Trophoblast cell (in vitro differentiated cells and primary cell): ENCODE measurements at regions not wholly inside any gene's neighbourhood (a gene's known extent, or its start where the extent isn't known, plus 50 kb on each side); places are given as distances from the start of the nearest gene placed in this dataset.

ENCODE experiments used
- DNase-seq, 2 donors: peaks; one replicate each; pipeline ENCODE4 v3.0.0-alpha.2; 2016
- H2AFZ ChIP-seq: 2 replicates; pipeline ENCODE4 v1.6.1; 2013; ENCODE audit warnings: low read length, moderate library complexity, mild to moderate bottlenecking; ENCODE audit not compliant: insufficient read depth, poor library complexity
- H2AK5ac ChIP-seq: 2 replicates; pipeline ENCODE4 v1.6.1; 2013; ENCODE audit warnings: mild to moderate bottlenecking, low read length
- H2BK120ac ChIP-seq: 2 replicates; pipeline ENCODE4 v1.6.1; 2013; ENCODE audit warnings: low read length, mild to moderate bottlenecking, moderate library complexity; ENCODE audit not compliant: insufficient read depth, poor library complexity
- H2BK12ac ChIP-seq: 2 replicates; pipeline ENCODE4 v1.6.1; 2013; ENCODE audit warnings: mild to moderate bottlenecking, low read length, moderate library complexity
- H2BK5ac ChIP-seq: 2 replicates; pipeline ENCODE4 v1.6.1; 2013; ENCODE audit warnings: low read length, low read depth, moderate library complexity, mild to moderate bottlenecking; ENCODE audit not compliant: poor library complexity
- H3K14ac ChIP-seq: 2 replicates; pipeline ENCODE4 v1.6.1; 2013; ENCODE audit warnings: mild to moderate bottlenecking, low read length
- H3K18ac ChIP-seq: 2 replicates; pipeline ENCODE4 v1.6.1; 2013; ENCODE audit warnings: mild to moderate bottlenecking, low read length
- H3K23ac ChIP-seq: 2 replicates; pipeline ENCODE4 v1.6.1; 2013; ENCODE audit warnings: low read length
- H3K27ac ChIP-seq: 2 replicates; pipeline ENCODE4 v1.5.1; 2013; ENCODE audit warnings: low read depth, mild to moderate bottlenecking, inconsistent platforms, low read length, moderate library complexity
- H3K27me3 ChIP-seq: 2 replicates; pipeline ENCODE4 v1.6.1; 2013; ENCODE audit warnings: inconsistent platforms, mild to moderate bottlenecking, low read length, moderate library complexity; ENCODE audit not compliant: insufficient read depth
- H3K36me3 ChIP-seq, 2 experiments: 1 replicate in 1 of 2; 2 replicates in 1 of 2; pipeline ENCODE4 v1.6.1; 2013; ENCODE audit warnings: low read length in 2 of 2, mild to moderate bottlenecking in 2 of 2, moderate library complexity in 1 of 2; ENCODE audit not compliant: insufficient read depth in 2 of 2, control insufficient read depth in 1 of 2
- H3K4ac ChIP-seq: 2 replicates; pipeline ENCODE4 v1.6.1; 2013; ENCODE audit warnings: low read depth, mild to moderate bottlenecking, low read length, moderate library complexity
- H3K4me1 ChIP-seq, 2 experiments: 1 replicate in 1 of 2; 2 replicates in 1 of 2; pipeline ENCODE4 v1.6.1; 2013; ENCODE audit warnings: low read length in 2 of 2, mild to moderate bottlenecking in 2 of 2, moderate library complexity in 1 of 2; ENCODE audit not compliant: insufficient read depth in 2 of 2, control insufficient read depth in 1 of 2
- H3K4me2 ChIP-seq: 2 replicates; pipeline ENCODE4 v1.6.1; 2013; ENCODE audit warnings: inconsistent platforms, mild to moderate bottlenecking, low read length, moderate library complexity
- H3K4me3 ChIP-seq: 2 replicates; pipeline ENCODE4 v1.5.1; 2013; ENCODE audit warnings: mild to moderate bottlenecking, low read depth, low read length, inconsistent platforms
- H3K79me1 ChIP-seq: one replicate; pipeline ENCODE4 v1.6.1; 2013; ENCODE audit warnings: low read length
- H3K79me2 ChIP-seq: 2 replicates; pipeline ENCODE4 v1.6.1; 2013; ENCODE audit warnings: low read length, mild to moderate bottlenecking; ENCODE audit not compliant: control insufficient read depth, insufficient read depth, poor library complexity
- H3K9ac ChIP-seq: 2 replicates; pipeline ENCODE4 v1.6.1; 2013; ENCODE audit warnings: mild to moderate bottlenecking, low read length
- H3K9me3 ChIP-seq: 2 replicates; pipeline ENCODE4 v1.6.1; 2013; ENCODE audit warnings: low read depth, mild to moderate bottlenecking, control low read depth, inconsistent platforms, low read length; ENCODE audit not compliant: insufficient read depth
- H4K12ac ChIP-seq: 2 replicates; pipeline ENCODE4 v1.6.1; 2013; ENCODE audit warnings: low read depth, mild to moderate bottlenecking, low read length, moderate library complexity
- H4K8ac ChIP-seq: 2 replicates; pipeline ENCODE4 v1.6.1; 2013; ENCODE audit warnings: low read depth, mild to moderate bottlenecking, low read length, moderate library complexity
- H4K91ac ChIP-seq: one replicate; pipeline ENCODE4 v1.6.1; 2013; ENCODE audit warnings: low read depth, mild to moderate bottlenecking, low read length, moderate library complexity
- WGBS: extraction: QIAGEN DNeasy Blood & Tissue Kit; methylation state at CpG from one replicate; pipeline ENCODE4 v1.1.7; 2013; ENCODE audit warnings: missing lambda C conversion rate; ENCODE audit not compliant: insufficient read length, insufficient coverage; ENCODE audit errors: extremely low coverage; 5-methylcytosine and 5-hydroxymethylcytosine counted together

DNA sequence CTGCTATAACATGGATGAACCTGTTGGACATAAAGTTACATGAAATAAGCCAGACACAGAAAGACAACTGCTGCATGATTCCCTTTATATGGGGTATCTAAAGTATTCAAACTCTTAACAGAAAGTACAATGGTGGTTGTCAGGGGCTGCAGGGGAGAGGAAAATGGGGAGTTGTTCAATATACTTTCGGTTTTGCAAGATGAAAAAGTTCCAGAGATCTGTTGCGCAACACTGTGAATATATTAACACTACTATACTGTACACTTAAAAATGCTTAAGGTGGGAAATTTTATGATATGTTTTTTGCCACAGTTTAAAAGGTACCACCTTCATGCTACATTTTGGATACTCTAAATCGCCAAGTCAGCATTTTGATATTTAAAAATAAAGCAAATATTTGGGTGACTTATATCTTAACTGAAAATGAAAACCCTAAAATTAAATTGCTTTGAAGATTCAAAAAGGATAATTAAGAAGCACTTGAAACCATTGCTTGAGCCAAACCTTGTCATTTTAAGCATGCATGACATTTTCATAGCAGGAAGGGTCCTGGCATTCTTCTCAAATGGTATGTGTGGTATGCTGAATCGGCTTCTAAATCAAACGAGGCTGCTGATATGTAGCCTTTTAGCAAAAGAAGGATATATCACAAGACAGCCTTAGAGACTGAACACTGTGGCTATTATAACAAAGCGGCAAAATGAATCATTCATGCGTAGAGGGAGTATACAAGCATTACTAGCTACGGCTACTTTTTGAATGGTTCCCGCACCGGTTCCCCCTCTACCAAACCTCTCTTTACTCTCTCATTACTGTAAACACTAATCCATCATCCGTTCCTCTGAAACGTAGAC, 607.1 kb upstream of the DIPK2B start:
- Histone ChIP-seq H3K9me3 (no peaks in the 10 kb centered on the region), H3K36me3 (peaks cover 3% of the 10 kb centered on the region in 2 experiments), H2AFZ (no peak overlapping the region), H3K4me2 (no peak overlapping the region), H3K4ac (no peak overlapping the region), H3K18ac (no peak overlapping the region), H3K79me1 (peaks cover 14% of the 10 kb centered on the region), H2AK5ac (no peak overlapping the region), H3K9ac (no peak overlapping the region), H3K79me2 (peaks cover 3% of the 10 kb centered on the region), H3K14ac (no peak overlapping the region), H3K23ac (no peak overlapping the region), H2BK12ac (no peak overlapping the region), H3K27me3 (no peaks in the 10 kb centered on the region), H2BK120ac (no peak overlapping the region), H3K27ac (peak overlapping the region; percentile 78), H3K4me1 (peaks cover 6 to 21% of the 10 kb centered on the region in 2 experiments), H2BK5ac (no peak overlapping the region), H4K91ac (no peak overlapping the region), H4K8ac (no peak overlapping the region), H4K12ac (no peak overlapping the region), H3K4me3 (no peak overlapping the region)
- DNase-seq = peak in 1 of 2 donors; percentile 42
- no CpG with 5 or more reads among the region's 12 CpGs for whole genome bisulfite sequencing

DNA sequence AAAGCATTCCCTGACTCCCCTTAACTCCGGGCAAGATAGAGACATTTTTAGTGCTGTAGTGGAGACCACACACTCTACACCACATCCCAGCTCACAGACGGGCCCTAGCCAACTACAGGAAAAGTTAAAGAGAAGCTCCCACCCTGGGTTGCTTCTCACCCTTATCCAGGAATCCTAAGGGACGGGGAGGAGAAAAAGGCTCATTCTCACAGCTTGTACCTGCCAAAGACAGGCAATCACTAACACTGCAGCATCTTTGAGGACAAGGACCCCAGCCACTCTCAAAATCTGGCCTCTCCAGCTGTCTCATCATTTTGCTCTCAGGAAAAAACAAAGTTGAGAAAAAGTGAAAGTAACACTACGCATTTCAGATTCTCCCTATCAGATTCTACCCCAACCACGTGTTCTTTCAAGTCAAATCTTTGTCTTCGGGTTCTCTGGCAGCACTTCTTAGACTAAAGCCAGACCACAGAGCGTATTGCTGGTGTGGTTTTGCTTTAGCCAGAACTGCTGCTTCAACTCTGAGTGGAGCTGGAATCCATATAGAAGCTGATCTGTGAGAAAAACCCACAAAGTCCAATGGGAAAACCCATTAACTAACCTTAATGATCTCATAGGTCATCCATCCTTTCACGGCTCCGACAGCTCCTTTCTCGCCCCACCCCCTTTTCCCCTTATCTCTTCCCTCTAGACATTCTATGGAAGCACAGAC, 605.9 kb upstream of the DIPK2B start:
- no peaks in the 10 kb centered on the region for H3K27me3 ChIP-seq
- peak overlapping the region; percentile 81 for H2BK120ac ChIP-seq
- peak overlapping the region; percentile 62 for H4K8ac ChIP-seq
- H3K4me1 ChIP-seq = peaks cover 6 to 21% of the 10 kb centered on the region in 2 experiments
- H3K4ac ChIP-seq = no peak overlapping the region
- H3K79me2 ChIP-seq = peaks cover 3% of the 10 kb centered on the region
- H3K79me1 ChIP-seq = peaks cover 14% of the 10 kb centered on the region
- WGBS = no CpG with 5 or more reads among the region's 10 CpGs
- H4K12ac ChIP-seq = no peak overlapping the region
- H3K18ac ChIP-seq = peak overlapping the region; percentile 64
- H2BK12ac ChIP-seq = no peak overlapping the region
- H3K36me3 ChIP-seq = peaks cover 3% of the 10 kb centered on the region in 2 experiments
- H3K23ac ChIP-seq = no peak overlapping the region
- H2AFZ ChIP-seq = no peak overlapping the region
- peak overlapping the region; percentile 95 for H3K27ac ChIP-seq
- H4K91ac ChIP-seq = peak overlapping the region; percentile 79
- peak in 1 of 2 donors; percentile 8 for DNase-seq
- H2BK5ac ChIP-seq = peak overlapping the region; percentile 75
- peak overlapping the region; percentile 41 for H3K4me2 ChIP-seq
- no peaks in the 10 kb centered on the region for H3K9me3 ChIP-seq
- H3K9ac ChIP-seq = no peak overlapping the region
- peak overlapping the region; percentile 53 for H3K14ac ChIP-seq
- H2AK5ac ChIP-seq = no peak overlapping the region
- no peak overlapping the region for H3K4me3 ChIP-seq

DNA sequence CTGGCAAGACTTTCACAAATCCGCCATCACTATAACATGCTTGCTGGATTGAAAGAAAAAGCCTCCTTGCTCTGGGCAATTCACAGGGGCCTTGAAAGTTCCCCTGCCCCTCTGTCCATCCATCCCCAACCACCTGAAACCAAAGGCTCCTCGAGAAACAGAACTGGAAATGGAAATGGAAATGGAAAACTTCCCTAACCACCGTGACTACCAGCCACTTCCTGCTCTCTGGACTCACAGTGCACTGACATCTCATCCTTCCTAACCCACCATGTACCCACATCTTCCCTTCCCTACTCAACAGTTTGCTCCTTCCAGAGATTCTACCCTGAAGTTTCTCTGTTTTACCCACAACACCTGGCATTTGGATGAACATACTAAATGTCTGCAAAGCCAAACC, 603.6 kb upstream of the DIPK2B start:
- no peak overlapping the region for H3K23ac ChIP-seq
- H2BK12ac ChIP-seq = no peak overlapping the region
- H4K12ac ChIP-seq = no peak overlapping the region
- no peak overlapping the region for H4K8ac ChIP-seq
- no peak overlapping the region for H2AK5ac ChIP-seq
- H3K79me1 ChIP-seq = peaks cover 11% of the 10 kb centered on the region
- no peak overlapping the region for H3K4me3 ChIP-seq
- no peak overlapping the region for H3K4me2 ChIP-seq
- peak overlapping the region; percentile 51 for H3K4ac ChIP-seq
- H3K36me3 ChIP-seq = peaks cover 0 to 3% of the 10 kb centered on the region in 2 experiments
- H2AFZ ChIP-seq = no peak overlapping the region
- H3K4me1 ChIP-seq = peaks cover 6 to 15% of the 10 kb centered on the region in 2 experiments
- H3K27me3 ChIP-seq = no peaks in the 10 kb centered on the region
- WGBS = no CpG with 5 or more reads among the region's 3 CpGs
- H3K18ac ChIP-seq = peak overlapping the region; percentile 46
- no peak overlapping the region for H4K91ac ChIP-seq
- DNase-seq = no peak
- no peak overlapping the region for H2BK120ac ChIP-seq
- no peak overlapping the region for H3K14ac ChIP-seq
- no peak overlapping the region for H3K9ac ChIP-seq
- no peaks in the 10 kb centered on the region for H3K9me3 ChIP-seq
- H3K27ac ChIP-seq = no peak overlapping the region
- peaks cover 3% of the 10 kb centered on the region for H3K79me2 ChIP-seq
- H2BK5ac ChIP-seq = no peak overlapping the region

DNA sequence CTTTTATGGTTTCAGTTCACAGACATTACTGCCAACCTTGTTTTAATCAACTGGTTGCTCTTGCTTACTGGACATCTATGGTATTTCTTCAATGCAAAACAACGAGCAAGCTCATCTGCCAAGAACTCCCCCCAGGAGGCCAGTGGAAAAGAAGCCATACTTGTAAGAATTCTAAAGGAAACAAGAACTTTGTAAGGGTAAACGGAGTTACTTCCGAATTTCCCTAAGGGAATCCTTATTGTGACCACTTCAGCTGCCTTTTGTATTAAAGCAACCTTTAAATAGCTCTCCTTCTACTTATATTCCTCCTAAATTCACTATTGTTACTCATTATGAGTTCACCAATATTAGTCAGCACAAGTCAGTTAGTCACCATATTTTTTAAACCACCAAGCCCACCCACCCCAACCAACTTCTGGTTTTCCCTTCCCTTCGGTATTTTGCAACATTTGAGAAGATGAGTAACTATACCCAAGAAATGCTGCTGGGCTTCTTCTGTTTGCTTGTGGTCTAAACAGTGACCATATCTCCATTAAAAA, 602.8 kb upstream of the DIPK2B start:
- no peaks in the 10 kb centered on the region for H3K9me3 ChIP-seq
- H3K23ac ChIP-seq = no peak overlapping the region
- no peaks in the 10 kb centered on the region for H3K36me3 ChIP-seq
- H3K79me1 ChIP-seq = peaks cover 7% of the 10 kb centered on the region
- H4K12ac ChIP-seq = no peak overlapping the region
- no peaks in the 10 kb centered on the region for H3K79me2 ChIP-seq
- no peak overlapping the region for H2BK12ac ChIP-seq
- H3K4me2 ChIP-seq = no peak overlapping the region
- H2AFZ ChIP-seq = no peak overlapping the region
- H3K27me3 ChIP-seq = no peaks in the 10 kb centered on the region
- H4K91ac ChIP-seq = no peak overlapping the region
- peak overlapping the region; percentile 34 for H3K27ac ChIP-seq
- no peak overlapping the region for H3K4me3 ChIP-seq
- no peak overlapping the region for H3K9ac ChIP-seq
- no peak overlapping the region for H3K14ac ChIP-seq
- peaks cover 6 to 10% of the 10 kb centered on the region in 2 experiments for H3K4me1 ChIP-seq
- H2AK5ac ChIP-seq = no peak overlapping the region
- H2BK120ac ChIP-seq = peak overlapping the region; percentile 60
- peak; percentile 54 to 72 for DNase-seq
- H3K4ac ChIP-seq = peak overlapping the region; percentile 69
- H2BK5ac ChIP-seq = no peak overlapping the region
- no peak overlapping the region for H4K8ac ChIP-seq
- WGBS = no CpG with 5 or more reads among the region's 4 CpGs
- H3K18ac ChIP-seq = no peak overlapping the region
